Medulla oblongata (tissue), 1 donor: ENCODE measurements at regions not wholly inside any gene's neighbourhood (a gene's known extent, or its start where the extent isn't known, plus 50 kb on each side); places are given as distances from the start of the nearest gene placed in this dataset.
A peak's percentile ranks its signal among the peaks of the same experiment; 100 is the strongest.

Experiments used
- DNase-seq: peaks from one replicate; pipeline ENCODE4 v3.0.0-alpha.2; 2015; ENCODE audit errors: extremely low spot score

GRCh38 chr11:32531528-32531927, 52.1 kb upstream of the EIF3M start:
- DNase-seq: no peak

GRCh38 chr11:32529994-32530588, 53.5 kb upstream of the EIF3M start:
- no peak for DNase-seq

GRCh38 chr11:32527261-32528175, 56.1 kb upstream of the EIF3M start:
- peak; percentile 37 for DNase-seq

GRCh38 chr11:32526760-32527159, 56.9 kb upstream of the EIF3M start:
- DNase-seq: peak; percentile 5

- no peak for DNase-seq
These were observed 71.7 kb upstream of the EIF3M start for GRCh38 chr11:32511926-32512325.

- no peak for DNase-seq
These were observed 73.6 kb upstream of the EIF3M start for GRCh38 chr11:32510039-32510438.

- DNase-seq: no peak
These were observed 73.4 kb upstream of the WT1 start for GRCh38 chr11:32508780-32509179.

- DNase-seq: no peak
These were observed 64.7 kb upstream of the WT1 start for GRCh38 chr11:32500001-32500400.

GRCh38 chr11:32497951-32498350, 62.6 kb upstream of the WT1 start:
- DNase-seq: no peak

GRCh38 chr11:32494629-32495028, 59.3 kb upstream of the WT1 start:
- no peak for DNase-seq

GRCh38 chr11:32489464-32489863, 54.1 kb upstream of the WT1 start:
- DNase-seq: no peak

- DNase-seq: no peak
These were observed 51.9 kb upstream of the WT1 start for GRCh38 chr11:32487270-32487669.

GRCh38 chr11:32485733-32486132, 50.4 kb upstream of the WT1 start:
- DNase-seq: no peak
